ENCODE measurements at regions not wholly inside any gene's neighbourhood (a gene's known extent, or its start where the extent isn't known, plus 50 kb on each side); places are given as distances from the start of the nearest gene placed in this dataset.
"Not testable (repeated sequence)": the region's sequence is repeated elsewhere in the genome, so short reads cannot be mapped to it uniquely, and the experiment has no call there.

- no peak for DNase-seq
These were observed 314.2 kb downstream of the PID1 start for GRCh38 chr2:228956701-228957474.

- no peak for DNase-seq
These were observed 321.3 kb downstream of the PID1 start for GRCh38 chr2:228949831-228950230.

- DNase-seq: no peak
These were observed 325.4 kb downstream of the PID1 start for GRCh38 chr2:228945710-228946109.

- DNase-seq: no peak
These were observed 328.2 kb downstream of the PID1 start for GRCh38 chr2:228942856-228943255.

GRCh38 chr2:228938629-228939028, 332.5 kb downstream of the PID1 start:
- DNase-seq: no peak

GRCh38 chr2:228927028-228928010, 343.8 kb downstream of the PID1 start:
- DNase-seq: no peak

- no peak for DNase-seq
These were observed 351.3 kb downstream of the PID1 start for GRCh38 chr2:228919808-228920207.

GRCh38 chr2:228917220-228917619, 353.9 kb downstream of the PID1 start:
- DNase-seq: no peak

- no peak for DNase-seq
These were observed 354.5 kb downstream of the PID1 start for GRCh38 chr2:228916416-228917090.

- no peak for DNase-seq
These were observed 357.9 kb downstream of the PID1 start for GRCh38 chr2:228913176-228913575.

- not testable (repeated sequence) for DNase-seq
These were observed 360.2 kb downstream of the PID1 start for GRCh38 chr2:228910872-228911271.

- no peak for DNase-seq
These were observed 368.9 kb downstream of the PID1 start for GRCh38 chr2:228902176-228902575.

GRCh38 chr2:228901531-228901930, 369.6 kb downstream of the PID1 start:
- no peak for DNase-seq

- no peak for DNase-seq
These were observed 392.9 kb downstream of the PID1 start for GRCh38 chr2:228878138-228878537.

GRCh38 chr2:228876276-228876675, 394.8 kb downstream of the PID1 start:
- DNase-seq: no peak

GRCh38 chr2:228875152-228875900, 395.8 kb downstream of the PID1 start:
- DNase-seq: no peak

- no peak for DNase-seq
These were observed 400.1 kb downstream of the PID1 start for GRCh38 chr2:228871012-228871411.

GRCh38 chr2:228869636-228870264, 401.3 kb downstream of the PID1 start:
- no peak for DNase-seq

GRCh38 chr2:228867406-228867805, 403.7 kb downstream of the PID1 start:
- no peak for DNase-seq

- no peak for DNase-seq
These were observed 404.3 kb downstream of the PID1 start for GRCh38 chr2:228866781-228867180.

- DNase-seq: no peak
These were observed 405.0 kb downstream of the PID1 start for GRCh38 chr2:228866044-228866443.

GRCh38 chr2:228864131-228864530, 407.0 kb downstream of the PID1 start:
- no peak for DNase-seq
